ENCODE measurements at regions not wholly inside any gene's neighbourhood (a gene's known extent, or its start where the extent isn't known, plus 50 kb on each side); places are given as distances from the start of the nearest gene placed in this dataset.

DNA sequence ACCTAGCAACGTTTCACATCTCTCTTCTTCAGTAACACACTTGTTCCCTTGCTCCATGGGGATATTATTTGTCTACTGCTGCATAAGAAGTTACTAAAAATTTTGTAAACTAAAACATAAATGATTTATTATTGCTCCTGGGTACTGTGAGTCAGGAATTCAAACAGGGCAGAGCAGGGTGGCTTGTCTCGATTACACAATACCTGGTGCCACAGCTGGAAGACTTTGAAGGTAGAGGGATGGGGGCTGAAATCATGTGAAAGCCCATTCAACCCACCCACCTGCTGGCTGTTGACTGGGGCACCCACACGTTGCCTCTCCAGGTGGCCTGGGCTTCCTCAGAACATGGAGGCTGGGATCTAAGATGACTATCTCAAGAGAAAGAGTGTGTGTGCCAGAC lies 213.2 kb downstream of the ESM1 start:
- H3K4me3 ChIP-seq = no peak overlapping the region
- H3K27ac ChIP-seq = no peak overlapping the region
- TF ChIP-seq, protein P1, sequence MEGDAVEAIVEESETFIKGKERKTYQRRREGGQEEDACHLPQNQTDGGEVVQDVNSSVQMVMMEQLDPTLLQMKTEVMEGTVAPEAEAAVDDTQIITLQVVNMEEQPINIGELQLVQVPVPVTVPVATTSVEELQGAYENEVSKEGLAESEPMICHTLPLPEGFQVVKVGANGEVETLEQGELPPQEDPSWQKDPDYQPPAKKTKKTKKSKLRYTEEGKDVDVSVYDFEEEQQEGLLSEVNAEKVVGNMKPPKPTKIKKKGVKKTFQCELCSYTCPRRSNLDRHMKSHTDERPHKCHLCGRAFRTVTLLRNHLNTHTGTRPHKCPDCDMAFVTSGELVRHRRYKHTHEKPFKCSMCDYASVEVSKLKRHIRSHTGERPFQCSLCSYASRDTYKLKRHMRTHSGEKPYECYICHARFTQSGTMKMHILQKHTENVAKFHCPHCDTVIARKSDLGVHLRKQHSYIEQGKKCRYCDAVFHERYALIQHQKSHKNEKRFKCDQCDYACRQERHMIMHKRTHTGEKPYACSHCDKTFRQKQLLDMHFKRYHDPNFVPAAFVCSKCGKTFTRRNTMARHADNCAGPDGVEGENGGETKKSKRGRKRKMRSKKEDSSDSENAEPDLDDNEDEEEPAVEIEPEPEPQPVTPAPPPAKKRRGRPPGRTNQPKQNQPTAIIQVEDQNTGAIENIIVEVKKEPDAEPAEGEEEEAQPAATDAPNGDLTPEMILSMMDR (IDR thresholded peaks at IDR 0.05) = no peak
- no peak for DNase-seq (ENCODE audit: low spot score)

DNA sequence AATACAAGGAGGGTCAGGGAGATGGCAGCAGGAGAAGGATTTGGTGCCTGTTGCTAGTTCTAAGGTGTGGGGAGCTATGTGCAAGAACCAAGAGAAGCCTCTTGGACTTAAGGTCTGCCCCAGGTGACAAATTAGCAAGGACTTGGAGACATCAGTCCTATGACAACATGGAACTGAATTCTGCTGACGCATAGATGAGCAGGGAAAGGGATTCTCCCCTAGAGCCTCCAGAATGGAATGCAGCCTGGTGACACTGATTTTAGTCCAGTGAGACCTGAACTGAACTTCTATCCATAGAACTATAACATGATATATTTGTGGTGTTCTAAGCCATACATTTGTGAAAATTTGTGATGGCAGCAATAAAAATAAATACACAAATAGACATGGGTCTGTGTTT lies 215.6 kb downstream of the ESM1 start:
- TF ChIP-seq, protein P1 (IDR thresholded peaks at IDR 0.05) = no peak
- Histone ChIP-seq H3K27ac (no peak overlapping the region), H3K4me3 (no peak overlapping the region)
- DNase-seq (ENCODE audit: low spot score) = no peak

DNA sequence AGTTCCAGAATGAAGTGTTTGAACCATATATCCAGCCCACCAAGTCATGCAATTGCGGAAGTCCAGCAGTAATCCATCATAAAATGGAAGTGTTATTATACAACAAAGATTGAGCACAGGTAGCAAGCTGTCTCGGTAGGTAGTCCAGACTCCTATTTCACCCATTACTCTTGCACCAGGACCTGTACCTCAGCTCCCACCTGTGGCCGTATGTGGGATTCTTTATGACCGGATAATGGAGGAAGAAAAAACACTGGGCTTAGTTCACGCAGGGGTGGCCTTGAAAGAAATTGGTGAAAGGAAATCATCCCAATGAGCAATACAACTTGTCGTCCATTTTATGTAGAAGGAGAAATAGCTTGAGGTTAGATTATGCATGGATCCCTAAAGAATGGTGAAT lies 216.3 kb downstream of the ESM1 start:
- Histone ChIP-seq H3K27ac (no peak overlapping the region), H3K4me3 (no peak overlapping the region)
- TF ChIP-seq, protein P1 (IDR thresholded peaks at IDR 0.05) = no peak
- DNase-seq (ENCODE audit: low spot score) = no peak

DNA sequence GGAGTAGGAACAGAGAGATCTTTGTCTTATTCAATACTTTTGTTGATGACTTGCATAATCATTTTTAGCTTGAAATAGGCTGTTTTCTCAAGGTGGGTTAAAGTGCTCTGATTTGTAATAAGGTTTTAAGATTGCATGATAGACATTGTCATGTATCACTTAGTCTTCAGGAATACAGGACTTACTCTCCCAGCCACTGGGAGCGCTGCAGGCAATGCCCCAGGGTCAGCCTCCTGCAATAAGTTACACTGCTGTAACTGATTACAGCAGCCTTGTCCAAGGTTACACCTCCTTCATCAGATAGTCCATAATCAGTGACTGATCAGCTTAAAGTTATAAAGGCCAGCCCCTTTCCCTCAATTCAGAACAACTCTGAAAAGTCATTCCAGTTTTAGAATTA lies 218.6 kb downstream of the ESM1 start:
- no peak for DNase-seq (ENCODE audit: low spot score)
- TF ChIP-seq, protein P1 (IDR thresholded peaks at IDR 0.05) = no peak
- no peak overlapping the region for H3K4me3 ChIP-seq
- H3K27ac ChIP-seq = no peak overlapping the region

DNA sequence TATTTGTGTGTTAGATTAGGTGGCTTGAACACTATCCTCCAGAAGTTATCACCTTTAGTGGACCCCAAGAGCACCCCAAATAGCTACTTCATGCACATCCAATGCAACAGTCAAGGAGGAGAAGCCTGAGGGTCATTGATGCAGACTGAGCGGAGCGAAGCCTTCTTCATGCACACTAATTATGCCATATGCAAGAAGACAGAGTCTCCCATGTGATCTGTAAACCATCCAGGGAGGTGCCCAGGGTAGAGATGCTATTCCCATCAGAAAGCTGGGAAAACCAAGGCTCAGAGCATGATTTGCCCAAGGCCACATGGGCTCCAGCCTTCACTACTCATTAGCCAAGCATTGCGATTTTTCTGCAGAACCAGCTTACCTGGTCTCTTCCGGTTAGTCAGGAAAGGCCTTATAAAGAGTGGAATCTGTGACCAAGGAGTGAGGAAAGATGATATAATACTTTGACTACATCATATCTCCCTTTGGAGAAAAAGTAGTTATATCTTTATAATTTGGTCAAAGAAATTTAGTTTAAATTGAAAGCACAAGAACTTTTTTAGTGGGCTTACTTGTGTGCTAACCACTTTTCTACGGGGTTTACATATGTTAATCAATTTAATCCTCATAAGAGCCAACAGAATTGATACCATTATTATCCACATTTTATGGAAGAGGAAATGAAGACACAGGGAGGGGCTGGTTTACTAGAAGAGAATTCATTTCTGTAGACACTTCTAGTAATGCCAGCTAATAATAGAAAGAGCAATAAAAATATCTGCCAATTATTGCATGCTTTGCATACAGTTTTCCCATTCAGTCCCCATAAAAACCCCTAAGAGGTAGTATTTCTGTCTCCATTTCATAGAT lies 220.0 kb downstream of the ESM1 start:
- TF ChIP-seq, protein P1 (IDR thresholded peaks at IDR 0.05) = no peak
- DNase-seq (ENCODE audit: low spot score) = no peak
- no peak overlapping the region for H3K27ac ChIP-seq
- H3K4me3 ChIP-seq = no peak overlapping the region

DNA sequence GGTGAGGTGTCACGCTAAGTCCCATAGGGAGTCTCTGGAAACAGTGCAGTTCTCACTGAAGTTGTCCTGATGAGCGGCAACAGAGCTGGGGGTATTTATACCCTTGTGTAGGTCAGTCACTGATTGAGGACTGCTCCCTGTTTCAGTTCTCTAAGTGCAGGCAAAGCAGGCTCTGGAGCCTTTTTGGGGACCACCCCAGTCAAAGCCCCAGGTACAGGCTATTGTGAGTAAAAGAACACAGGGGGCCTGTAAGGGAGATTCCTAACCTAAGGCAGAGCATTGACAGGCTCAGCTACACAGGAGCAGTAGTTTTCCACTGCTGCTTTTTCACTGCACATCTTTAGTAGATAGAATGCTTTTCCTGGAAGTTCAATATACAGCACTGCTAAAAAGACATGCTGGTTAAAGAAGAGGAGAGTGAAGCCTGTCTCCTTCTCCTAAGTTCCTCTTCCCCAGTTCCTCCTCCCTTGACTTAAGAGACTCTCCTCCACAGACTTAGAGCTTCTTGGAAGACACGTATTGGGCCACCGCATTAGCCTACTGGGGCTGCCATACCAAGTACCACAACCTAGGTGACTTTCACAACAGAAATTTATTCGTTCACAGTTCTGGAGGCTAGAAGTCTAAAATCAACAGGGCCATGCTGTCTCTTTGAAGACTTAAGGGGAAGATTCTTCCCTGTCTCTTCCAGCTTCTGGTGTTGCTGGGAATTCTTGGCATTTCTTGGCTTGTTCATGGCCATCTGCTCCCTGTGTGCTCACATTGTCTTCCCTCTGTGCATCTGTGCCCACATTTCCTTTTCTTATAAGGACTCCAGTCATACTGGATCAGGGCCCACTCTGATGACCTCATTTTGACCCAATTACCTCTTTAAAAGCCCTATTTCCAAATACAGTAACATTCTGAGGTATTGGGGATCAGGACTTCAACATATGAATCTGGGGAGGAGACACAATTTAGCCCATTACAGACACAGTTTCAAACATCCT lies 221.0 kb downstream of the ESM1 start:
- TF ChIP-seq, protein P1 (IDR thresholded peaks at IDR 0.05) = no peak
- no peak for DNase-seq (ENCODE audit: low spot score)
- Histone ChIP-seq H3K4me3 (no peak overlapping the region), H3K27ac (no peak overlapping the region)
